ENCODE measurements at regions not wholly inside any gene's neighbourhood (a gene's known extent, or its start where the extent isn't known, plus 50 kb on each side); places are given as distances from the start of the nearest gene placed in this dataset.

GRCh38 chr4:14079601-14080000 lies 452.1 kb upstream of the BOD1L1 start:
- Histone ChIP-seq H3F3A (ENCODE audit: control insufficient read depth, insufficient read depth) (no peaks in the 10 kb centered on the region), H3K36me3 (ENCODE audit: control insufficient read depth, low read length) (no peaks in the 10 kb centered on the region), H4K20me1 (ENCODE audit: control insufficient read depth, insufficient read depth, low read depth, low read length) (no peaks in the 10 kb centered on the region), H3K4me3 (ENCODE audit: low read length) (no peak overlapping the region), H3K4me2 (ENCODE audit: low read length) (no peak overlapping the region), H3K9me3 (ENCODE audit: control insufficient read depth, insufficient read depth, low read length) (no peaks in the 10 kb centered on the region), H3K4me1 (ENCODE audit: control insufficient read depth, low read length) (no peaks in the 10 kb centered on the region), H3K9me2 (replicated peaks; ENCODE audit: control insufficient read depth, low read length) (no peaks in the 10 kb centered on the region), H3K27me3 (ENCODE audit: control insufficient read depth, low read length) (no peaks in the 10 kb centered on the region), H3K27ac (ENCODE audit: low read depth, low read length) (no peak overlapping the region), H3K79me2 (ENCODE audit: control insufficient read depth, low read length) (no peaks in the 10 kb centered on the region)
- TF ChIP-seq EZH2phosphoT487 (IDR thresholded peaks at IDR 0.05; ENCODE audit: borderline replicate concordance, low read length) (no peak), CTCF (IDR thresholded peaks at IDR 0.05; ENCODE audit: low read depth, low read length, poor library complexity, severe bottlenecking) (no peak)

- no peaks in the 10 kb centered on the region for H3K36me3 ChIP-seq (ENCODE audit: control insufficient read depth, low read length)
- H4K20me1 ChIP-seq (ENCODE audit: control insufficient read depth, insufficient read depth, low read depth, low read length) = no peaks in the 10 kb centered on the region
- no peaks in the 10 kb centered on the region for H3K27me3 ChIP-seq (ENCODE audit: control insufficient read depth, low read length)
- H3F3A ChIP-seq (ENCODE audit: control insufficient read depth, insufficient read depth) = no peaks in the 10 kb centered on the region
- H3K9me3 ChIP-seq (ENCODE audit: control insufficient read depth, insufficient read depth, low read length) = no peaks in the 10 kb centered on the region
- TF ChIP-seq EZH2phosphoT487 (IDR thresholded peaks at IDR 0.05; ENCODE audit: borderline replicate concordance, low read length) = no peak
- TF ChIP-seq CTCF (IDR thresholded peaks at IDR 0.05; ENCODE audit: low read depth, low read length, poor library complexity, severe bottlenecking) = no peak
- no peak overlapping the region for H3K27ac ChIP-seq (ENCODE audit: low read depth, low read length)
- H3K79me2 ChIP-seq (ENCODE audit: control insufficient read depth, low read length) = no peaks in the 10 kb centered on the region
- H3K4me2 ChIP-seq (ENCODE audit: low read length) = no peak overlapping the region
- no peak overlapping the region for H3K4me3 ChIP-seq (ENCODE audit: low read length)
- H3K4me1 ChIP-seq (ENCODE audit: control insufficient read depth, low read length) = no peaks in the 10 kb centered on the region
- no peaks in the 10 kb centered on the region for H3K9me2 ChIP-seq (replicated peaks; ENCODE audit: control insufficient read depth, low read length)
Observed at GRCh38 chr4:14083150-14083549, 455.6 kb upstream of the BOD1L1 start.

GRCh38 chr4:14084598-14084997 lies 457.1 kb upstream of the BOD1L1 start:
- no peaks in the 10 kb centered on the region for H3K4me1 ChIP-seq (ENCODE audit: control insufficient read depth, low read length)
- H4K20me1 ChIP-seq (ENCODE audit: control insufficient read depth, insufficient read depth, low read depth, low read length) = no peaks in the 10 kb centered on the region
- no peaks in the 10 kb centered on the region for H3K79me2 ChIP-seq (ENCODE audit: control insufficient read depth, low read length)
- TF ChIP-seq EZH2phosphoT487 (IDR thresholded peaks at IDR 0.05; ENCODE audit: borderline replicate concordance, low read length) (no peak), CTCF (IDR thresholded peaks at IDR 0.05; ENCODE audit: low read depth, low read length, poor library complexity, severe bottlenecking) (no peak)
- no peaks in the 10 kb centered on the region for H3K9me3 ChIP-seq (ENCODE audit: control insufficient read depth, insufficient read depth, low read length)
- no peaks in the 10 kb centered on the region for H3K27me3 ChIP-seq (ENCODE audit: control insufficient read depth, low read length)
- H3K4me2 ChIP-seq (ENCODE audit: low read length) = no peak overlapping the region
- no peak overlapping the region for H3K4me3 ChIP-seq (ENCODE audit: low read length)
- H3F3A ChIP-seq (ENCODE audit: control insufficient read depth, insufficient read depth) = no peaks in the 10 kb centered on the region
- no peaks in the 10 kb centered on the region for H3K36me3 ChIP-seq (ENCODE audit: control insufficient read depth, low read length)
- H3K27ac ChIP-seq (ENCODE audit: low read depth, low read length) = no peak overlapping the region
- H3K9me2 ChIP-seq (replicated peaks; ENCODE audit: control insufficient read depth, low read length) = no peaks in the 10 kb centered on the region

- no peaks in the 10 kb centered on the region for H3K4me1 ChIP-seq (ENCODE audit: control insufficient read depth, low read length)
- no peak overlapping the region for H3K4me2 ChIP-seq (ENCODE audit: low read length)
- H3K4me3 ChIP-seq (ENCODE audit: low read length) = no peak overlapping the region
- H3K36me3 ChIP-seq (ENCODE audit: control insufficient read depth, low read length) = no peaks in the 10 kb centered on the region
- H4K20me1 ChIP-seq (ENCODE audit: control insufficient read depth, insufficient read depth, low read depth, low read length) = no peaks in the 10 kb centered on the region
- H3K9me3 ChIP-seq (ENCODE audit: control insufficient read depth, insufficient read depth, low read length) = no peaks in the 10 kb centered on the region
- H3K27ac ChIP-seq (ENCODE audit: low read depth, low read length) = no peak overlapping the region
- no peak for TF ChIP-seq EZH2phosphoT487 (IDR thresholded peaks at IDR 0.05; ENCODE audit: borderline replicate concordance, low read length)
- TF ChIP-seq CTCF (IDR thresholded peaks at IDR 0.05; ENCODE audit: low read depth, low read length, poor library complexity, severe bottlenecking) = no peak
- H3K27me3 ChIP-seq (ENCODE audit: control insufficient read depth, low read length) = no peaks in the 10 kb centered on the region
- H3F3A ChIP-seq (ENCODE audit: control insufficient read depth, insufficient read depth) = no peaks in the 10 kb centered on the region
- no peaks in the 10 kb centered on the region for H3K9me2 ChIP-seq (replicated peaks; ENCODE audit: control insufficient read depth, low read length)
- H3K79me2 ChIP-seq (ENCODE audit: control insufficient read depth, low read length) = no peaks in the 10 kb centered on the region
Observed at GRCh38 chr4:14087459-14087858, 459.9 kb upstream of the BOD1L1 start.

All from DOHH2 (cell line).